GM23248 (cell line): ENCODE measurements at regions not wholly inside any gene's neighbourhood (a gene's known extent, or its start where the extent isn't known, plus 50 kb on each side); places are given as distances from the start of the nearest gene placed in this dataset.

Source experiments
- DNase-seq: peaks from one replicate; pipeline ENCODE4 v3.0.0-alpha.2; 2015
- H2AFZ ChIP-seq: fragments of 200-600 bp; sonication (generic); 2 replicates; pipeline ENCODE4 v1.6.1; 2016; ENCODE audit warnings: antibody characterized with exemption
- H3F3A ChIP-seq: fragments of 200-600 bp; sonication (generic); 2 replicates; pipeline ENCODE4 v1.6.1; 2016; ENCODE audit warnings: mild to moderate bottlenecking, antibody characterized with exemption, mixed run types; ENCODE audit not compliant: insufficient read depth
- H3K27ac ChIP-seq: fragments of 200-600 bp; sonication (generic); 2 replicates; pipeline ENCODE4 v1.5.1; 2016; ENCODE audit warnings: mild to moderate bottlenecking
- H3K27me3 ChIP-seq: fragments of 200-600 bp; sonication (generic); replicated peaks from 2 replicates; pipeline ENCODE4 v1.6.1; 2016; ENCODE audit warnings: mild to moderate bottlenecking; ENCODE audit not compliant: insufficient read depth
- H3K36me3 ChIP-seq: fragments of 200-600 bp; sonication (generic); 2 replicates; pipeline ENCODE4 v1.6.1; 2016; ENCODE audit warnings: low read depth, mild to moderate bottlenecking
- H3K4me1 ChIP-seq: fragments of 200-600 bp; sonication (generic); 2 replicates; pipeline ENCODE4 v1.6.1; 2016; ENCODE audit warnings: mild to moderate bottlenecking; ENCODE audit not compliant: insufficient read depth
- H3K4me2 ChIP-seq: fragments of 200-600 bp; sonication (generic); one replicate; pipeline ENCODE4 v1.6.1; 2016; ENCODE audit warnings: mild to moderate bottlenecking; ENCODE audit not compliant: unreplicated experiment
- H3K4me3 ChIP-seq: fragments of 200-600 bp; sonication (generic); 2 replicates; pipeline ENCODE4 v1.5.1; 2016; ENCODE audit warnings: mild to moderate bottlenecking
- H3K79me2 ChIP-seq: fragments of 200-600 bp; sonication (generic); 2 replicates; pipeline ENCODE4 v1.6.1; 2016; ENCODE audit warnings: mild to moderate bottlenecking; ENCODE audit not compliant: insufficient read depth
- H3K9ac ChIP-seq: fragments of 200-600 bp; sonication (generic); 2 replicates; pipeline ENCODE4 v1.6.1; 2016; ENCODE audit warnings: mild to moderate bottlenecking
- H3K9me2 ChIP-seq: fragments of 200-600 bp; sonication (generic); 2 replicates; pipeline ENCODE4 v1.6.1; 2016; ENCODE audit warnings: mixed run types, mild to moderate bottlenecking, moderate library complexity; ENCODE audit not compliant: insufficient read depth
- H3K9me3 ChIP-seq: fragments of 200-600 bp; sonication (generic); one replicate; pipeline ENCODE4 v1.6.1; 2017; ENCODE audit warnings: low read depth
- H4K20me1 ChIP-seq: fragments of 200-600 bp; sonication (generic); 2 replicates; pipeline ENCODE4 v1.6.0; 2016; ENCODE audit not compliant: insufficient read depth
- EZH2 ChIP-seq: fragments of 200-600 bp; sonication (generic); IDR thresholded peaks from 2 replicates; pipeline ENCODE4 v1.6.1; 2018; ENCODE audit warnings: antibody characterized with exemption, mild to moderate bottlenecking; ENCODE audit not compliant: insufficient read depth, poor library complexity, severe bottlenecking
- EZH2phosphoT487 ChIP-seq: fragments of 200-600 bp; sonication (generic); IDR thresholded peaks from 2 replicates; pipeline ENCODE4 v1.6.1; 2018; ENCODE audit warnings: antibody characterized with exemption, moderate library complexity, mild to moderate bottlenecking, low read depth; ENCODE audit not compliant: insufficient read depth
- WGBS, 2 experiments: methylation state at CpG; one replicate each; pipeline ENCODE4 v1.1.6; 2015 to 2017; ENCODE audit warnings: low lambda C conversion rate in 2 of 2, low coverage in 1 of 2; ENCODE audit errors: missing lambda C conversion rate in 2 of 2; 5-methylcytosine and 5-hydroxymethylcytosine counted together
- in situ Hi-C: fragments of 300-500 bp; cut with MboI; formaldehyde crosslinking; loops from 2 replicates; pipeline ENCODE4 v1.15.0; 2020

- Histone ChIP-seq H3K4me2 (no peak overlapping the region), H3K79me2 (no peaks in the 10 kb centered on the region), H3K9me3 (no peaks in the 10 kb centered on the region), H2AFZ (0 out of 2 replicates have a peak overlapping the region, but pooled peaks have one; percentile 9), H3K9me2 (no peaks in the 10 kb centered on the region), H3K27me3 (no peaks in the 10 kb centered on the region), H3K4me3 (no peak overlapping the region), H3K27ac (no peak overlapping the region), H3K4me1 (peaks cover 14% of the 10 kb centered on the region), H3K36me3 (no peaks in the 10 kb centered on the region), H3K9ac (no peak overlapping the region), H4K20me1 (no peaks in the 10 kb centered on the region), H3F3A (peaks cover 7% of the 10 kb centered on the region; the same call in 1 of the 2 replicates)
- WGBS, 2 experiments, result 87 to 89% methylated on average over 2 of the region's 2 CpGs
- TF ChIP-seq EZH2phosphoT487, result no peak
- DNase-seq, result no peak
- in situ Hi-C loops, result no loop called here
Measured at GRCh38 chr5:144084971-144085370, 85.5 kb downstream of the YIPF5 start.

- H3K27ac ChIP-seq, result no peak overlapping the region
- in situ Hi-C loops, result no loop called here
- no peaks in the 10 kb centered on the region for H4K20me1 ChIP-seq
- H3K36me3 ChIP-seq, result no peaks in the 10 kb centered on the region
- WGBS, 2 experiments, result 80 to 88% methylated on average over 3 of the region's 3 CpGs
- no peaks in the 10 kb centered on the region for H3K79me2 ChIP-seq
- H3K4me1 ChIP-seq, result peaks cover 14% of the 10 kb centered on the region
- no peak for DNase-seq
- H3K4me3 ChIP-seq, result no peak overlapping the region
- no peak for TF ChIP-seq EZH2
- no peak for TF ChIP-seq EZH2phosphoT487
- 0 out of 2 replicates have a peak overlapping the region, but pooled peaks have one; percentile 9 for H2AFZ ChIP-seq
- H3K9me2 ChIP-seq, result no peaks in the 10 kb centered on the region
- no peak overlapping the region for H3K9ac ChIP-seq
- H3K9me3 ChIP-seq, result no peaks in the 10 kb centered on the region
- no peaks in the 10 kb centered on the region for H3K27me3 ChIP-seq
- H3K4me2 ChIP-seq, result no peak overlapping the region
- peaks cover 7% of the 10 kb centered on the region; the same call in 1 of the 2 replicates for H3F3A ChIP-seq
Measured at GRCh38 chr5:144085381-144085780, 85.1 kb downstream of the YIPF5 start.

- Histone ChIP-seq H3K27me3 (no peaks in the 10 kb centered on the region), H3K9ac (no peak overlapping the region), H4K20me1 (no peaks in the 10 kb centered on the region), H3K4me2 (no peak overlapping the region), H3F3A (peaks cover 7% of the 10 kb centered on the region; the same call in 1 of the 2 replicates), H3K4me3 (no peak overlapping the region), H3K36me3 (no peaks in the 10 kb centered on the region), H2AFZ (no peak overlapping the region), H3K9me2 (no peaks in the 10 kb centered on the region), H3K9me3 (no peaks in the 10 kb centered on the region), H3K4me1 (peaks cover 14% of the 10 kb centered on the region), H3K79me2 (no peaks in the 10 kb centered on the region), H3K27ac (no peak overlapping the region)
- 80 to 87% methylated on average over 3 of the region's 3 CpGs for WGBS, 2 experiments
- in situ Hi-C loops, result no loop called here
- no peak for DNase-seq
- TF ChIP-seq EZH2, result no peak
- no peak for TF ChIP-seq EZH2phosphoT487
Measured at GRCh38 chr5:144086295-144086694, 84.2 kb downstream of the YIPF5 start.

GRCh38 chr5:144087576-144087975, 82.9 kb downstream of the YIPF5 start:
- no peaks in the 10 kb centered on the region for H3K36me3 ChIP-seq
- H3K9me2 ChIP-seq, result no peaks in the 10 kb centered on the region
- TF ChIP-seq EZH2 (no peak), EZH2phosphoT487 (no peak)
- no peak overlapping the region for H2AFZ ChIP-seq
- H4K20me1 ChIP-seq, result no peaks in the 10 kb centered on the region
- no peaks in the 10 kb centered on the region for H3K9me3 ChIP-seq
- peaks cover 15% of the 10 kb centered on the region for H3K4me1 ChIP-seq
- H3K4me3 ChIP-seq, result no peak overlapping the region
- in situ Hi-C loops, result no loop called here
- WGBS, 2 experiments, result 93 to 100% methylated on average over 1 of the region's 1 CpG
- H3K27ac ChIP-seq, result no peak overlapping the region
- no peaks in the 10 kb centered on the region for H3K27me3 ChIP-seq
- H3F3A ChIP-seq, result peaks cover 7% of the 10 kb centered on the region; the same call in 1 of the 2 replicates
- no peaks in the 10 kb centered on the region for H3K79me2 ChIP-seq
- DNase-seq, result no peak
- H3K9ac ChIP-seq, result no peak overlapping the region
- H3K4me2 ChIP-seq, result no peak overlapping the region
